CD4-positive, alpha-beta T cell (primary cell): ENCODE measurements at regions not wholly inside any gene's neighbourhood (a gene's known extent, or its start where the extent isn't known, plus 50 kb on each side); places are given as distances from the start of the nearest gene placed in this dataset.

Source experiments
- ATAC-seq: fragments of 200-7000 bp; cut with Tn5 transposase; one replicate; pipeline ENCODE4 v1.10.0; 2022; ENCODE audit warnings: mild to moderate bottlenecking; ENCODE audit not compliant: poor library complexity
- CTCF ChIA-PET: fragments of 350-600 bp; sonication (Branson Sonifier 250); formaldehyde crosslinking; loops from one replicate; lab custom pipeline; 2021; ENCODE audit warnings: antibody characterized with exemption, inconsistent platforms; lab: Charles Lee
- POLR2A ChIA-PET: fragments of 350-600 bp; sonication (Branson Sonifier 250); formaldehyde crosslinking; loops from one replicate; lab custom pipeline; 2021; ENCODE audit warnings: antibody characterized with exemption, inconsistent platforms; lab: Charles Lee
- DNase-seq, 14 experiments: peaks; one replicate each; pipeline ENCODE4 v3.0.0-alpha.2; 2013 to 2020; ENCODE audit warnings: mixed read lengths in 2 of 14
- H3K27ac ChIP-seq, 2 donors: one replicate each; pipeline versions ENCODE4 v1.5.1 to v1.7.0; 2013; ENCODE audit warnings: low read length in 2 of 2, low read depth in 1 of 2, mild to moderate bottlenecking in 1 of 2
- H3K27me3 ChIP-seq, 2 experiments: 1 replicate in 1 of 2; 2 replicates in 1 of 2; pipeline versions ENCODE4 v1.6.1 to v1.7.0; 2013; ENCODE audit warnings: low read length in 2 of 2, control low read depth in 1 of 2, mild to moderate bottlenecking in 1 of 2, moderate library complexity in 1 of 2; ENCODE audit not compliant: insufficient read depth in 2 of 2, control insufficient read depth in 1 of 2
- H3K36me3 ChIP-seq: one replicate; pipeline ENCODE4 v1.6.1; 2013; ENCODE audit warnings: low read length, control low read depth; ENCODE audit not compliant: insufficient read depth
- H3K4me1 ChIP-seq: one replicate; pipeline ENCODE4 v1.6.1; 2013; ENCODE audit warnings: low read length, control low read depth; ENCODE audit not compliant: insufficient read depth
- H3K4me3 ChIP-seq: one replicate; pipeline ENCODE4 v1.5.1; 2013; ENCODE audit warnings: mild to moderate bottlenecking, low read length, moderate library complexity
- H3K9me3 ChIP-seq, 2 experiments: 1 replicate in 1 of 2; 2 replicates in 1 of 2; pipeline versions ENCODE4 v1.6.1 to v1.7.0; 2013; ENCODE audit warnings: low read length in 2 of 2, mild to moderate bottlenecking in 2 of 2, control low read depth in 1 of 2, moderate library complexity in 1 of 2; ENCODE audit not compliant: control insufficient read depth in 1 of 2, insufficient read depth in 1 of 2
- H3K27ac Mint-ChIP-seq: one replicate; pipeline ENCODE4 v1.8.0; 2020; ENCODE audit warnings: mixed read lengths
- H3K27me3 Mint-ChIP-seq: one replicate; pipeline ENCODE4 v1.8.0; 2021; ENCODE audit warnings: mixed read lengths
- H3K36me3 Mint-ChIP-seq: one replicate; pipeline ENCODE4 v1.8.0; 2021; ENCODE audit warnings: low read depth, mixed read lengths
- H3K4me1 Mint-ChIP-seq: one replicate; pipeline ENCODE4 v1.8.0; 2021; ENCODE audit warnings: low read depth, mixed read lengths
- H3K4me3 Mint-ChIP-seq: one replicate; pipeline ENCODE4 v1.8.0; 2020; ENCODE audit warnings: mild to moderate bottlenecking, mixed read lengths
- H3K9me3 Mint-ChIP-seq: one replicate; pipeline ENCODE4 v1.8.0; 2020; ENCODE audit warnings: mixed read lengths
- intact Hi-C, 2 experiments: fragments of 100-400 bp; cut with DNase I in 1 of 2; cut with micrococcal nuclease in 1 of 2; formaldehyde crosslinking; loops; one replicate each; pipeline versions ENCODE4 v1.15.1 to v1.9.0; 2023 to 2025; cut with DNase I, micrococcal nuclease
- TF ChIP-seq, protein P1 (sequence below): fragments of 200-600 bp; IDR thresholded peaks from one replicate; pipeline ENCODE4 v1.8.0; 2022; ENCODE audit warnings: antibody characterized with exemption, mild to moderate bottlenecking

DNA sequence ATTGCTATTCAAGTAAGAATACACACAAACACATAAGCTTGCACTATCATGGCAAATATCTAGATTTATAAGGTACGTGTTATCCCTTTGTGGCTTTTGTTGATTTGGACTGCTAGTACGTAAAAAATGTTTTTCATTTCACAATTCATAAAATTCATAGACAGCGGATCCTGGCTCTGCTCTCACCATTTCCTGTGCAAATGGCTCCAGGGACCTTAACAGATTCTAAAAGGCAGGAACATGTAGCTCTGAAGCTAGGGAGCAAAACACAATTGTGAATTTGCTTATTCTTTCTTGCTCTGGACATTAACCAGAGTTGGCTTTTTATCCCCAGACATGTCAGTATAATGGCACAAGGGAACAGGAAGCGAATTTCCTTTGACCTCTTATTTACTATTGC lies 1019.9 kb upstream of the WWC1 start:
- no peak overlapping the region for H3K4me3 Mint-ChIP-seq
- H3K27ac Mint-ChIP-seq: no peak overlapping the region
- no peaks in the 10 kb centered on the region for H3K27me3 ChIP-seq
- H3K9me3 ChIP-seq: no peaks in the 10 kb centered on the region
- no peak overlapping the region for H3K4me3 ChIP-seq
- H3K36me3 ChIP-seq: no peaks in the 10 kb centered on the region
- no peak for DNase-seq
- POLR2A ChIA-PET: no interaction called here
- ATAC-seq: no peak
- intact Hi-C loops: no loop called here
- no peaks in the 10 kb centered on the region for H3K27me3 Mint-ChIP-seq
- no peaks in the 10 kb centered on the region for H3K36me3 Mint-ChIP-seq
- H3K9me3 Mint-ChIP-seq: peaks cover 3% of the 10 kb centered on the region
- CTCF ChIA-PET: no interaction called here
- H3K4me1 ChIP-seq: no peaks in the 10 kb centered on the region
- TF ChIP-seq, protein P1, sequence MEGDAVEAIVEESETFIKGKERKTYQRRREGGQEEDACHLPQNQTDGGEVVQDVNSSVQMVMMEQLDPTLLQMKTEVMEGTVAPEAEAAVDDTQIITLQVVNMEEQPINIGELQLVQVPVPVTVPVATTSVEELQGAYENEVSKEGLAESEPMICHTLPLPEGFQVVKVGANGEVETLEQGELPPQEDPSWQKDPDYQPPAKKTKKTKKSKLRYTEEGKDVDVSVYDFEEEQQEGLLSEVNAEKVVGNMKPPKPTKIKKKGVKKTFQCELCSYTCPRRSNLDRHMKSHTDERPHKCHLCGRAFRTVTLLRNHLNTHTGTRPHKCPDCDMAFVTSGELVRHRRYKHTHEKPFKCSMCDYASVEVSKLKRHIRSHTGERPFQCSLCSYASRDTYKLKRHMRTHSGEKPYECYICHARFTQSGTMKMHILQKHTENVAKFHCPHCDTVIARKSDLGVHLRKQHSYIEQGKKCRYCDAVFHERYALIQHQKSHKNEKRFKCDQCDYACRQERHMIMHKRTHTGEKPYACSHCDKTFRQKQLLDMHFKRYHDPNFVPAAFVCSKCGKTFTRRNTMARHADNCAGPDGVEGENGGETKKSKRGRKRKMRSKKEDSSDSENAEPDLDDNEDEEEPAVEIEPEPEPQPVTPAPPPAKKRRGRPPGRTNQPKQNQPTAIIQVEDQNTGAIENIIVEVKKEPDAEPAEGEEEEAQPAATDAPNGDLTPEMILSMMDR: no peak
- no peaks in the 10 kb centered on the region for H3K4me1 Mint-ChIP-seq
- no peak overlapping the region for H3K27ac ChIP-seq

DNA sequence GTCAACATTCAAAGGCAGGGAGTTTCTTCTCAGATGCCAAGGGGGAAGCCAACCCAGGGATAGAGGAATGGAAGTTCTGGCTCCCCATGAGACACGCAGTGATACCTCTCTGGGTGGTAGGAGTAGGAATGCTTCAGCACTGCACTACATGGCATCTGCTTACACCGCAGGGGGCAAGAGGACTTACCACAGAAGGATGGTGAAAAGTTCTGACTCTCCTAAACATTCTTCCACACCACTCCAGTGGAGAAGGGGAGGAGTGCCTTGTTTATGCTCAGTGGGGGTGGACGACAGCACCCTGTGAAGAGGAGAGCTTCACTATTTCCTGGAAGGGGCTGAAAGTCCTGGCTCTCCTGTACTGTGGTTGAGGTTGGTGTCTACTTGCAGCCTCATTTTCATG lies 1011.3 kb upstream of the WWC1 start:
- H3K27ac ChIP-seq: no peak overlapping the region
- POLR2A ChIA-PET: no interaction called here
- DNase-seq: no peak
- H3K4me1 Mint-ChIP-seq: no peaks in the 10 kb centered on the region
- H3K9me3 Mint-ChIP-seq: peaks cover 22% of the 10 kb centered on the region
- no peak overlapping the region for H3K4me3 ChIP-seq
- peaks cover 0 to 9% of the 10 kb centered on the region in 2 experiments for H3K9me3 ChIP-seq
- CTCF ChIA-PET: no interaction called here
- no peak for ATAC-seq
- TF ChIP-seq, protein P1: no peak
- no peaks in the 10 kb centered on the region for H3K36me3 Mint-ChIP-seq
- no peaks in the 10 kb centered on the region for H3K27me3 ChIP-seq
- no peak overlapping the region for H3K27ac Mint-ChIP-seq
- H3K4me1 ChIP-seq: no peaks in the 10 kb centered on the region
- no peak overlapping the region for H3K4me3 Mint-ChIP-seq
- no peaks in the 10 kb centered on the region for H3K27me3 Mint-ChIP-seq
- H3K36me3 ChIP-seq: no peaks in the 10 kb centered on the region
- intact Hi-C loops: no loop called here

DNA sequence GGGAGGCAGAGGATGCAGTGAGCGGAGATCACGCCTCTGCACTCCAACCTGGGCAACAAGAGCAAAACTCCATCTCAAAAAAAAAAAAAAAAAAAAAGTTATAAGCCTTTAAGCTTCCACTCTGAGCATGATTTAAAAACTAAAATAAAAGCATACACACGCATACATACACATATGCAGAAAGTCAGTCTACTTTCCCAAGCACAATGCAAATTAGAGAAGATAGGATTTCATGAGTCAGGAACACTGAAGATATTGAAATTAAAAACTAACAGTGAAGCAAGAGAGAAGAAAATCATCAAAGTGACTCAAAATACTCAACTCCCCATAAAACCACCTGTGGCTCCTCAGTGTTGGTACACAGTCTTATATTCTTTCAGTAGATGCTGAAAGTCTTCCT lies 1009.5 kb upstream of the WWC1 start:
- Mint-ChIP-seq H3K27ac (no peak overlapping the region), H3K4me3 (no peak overlapping the region), H3K36me3 (no peaks in the 10 kb centered on the region), H3K9me3 (peaks cover 21% of the 10 kb centered on the region), H3K27me3 (no peaks in the 10 kb centered on the region), H3K4me1 (no peaks in the 10 kb centered on the region)
- Histone ChIP-seq H3K9me3 (peaks cover 0 to 9% of the 10 kb centered on the region in 2 experiments), H3K27ac (no peak overlapping the region), H3K4me3 (no peak overlapping the region), H3K36me3 (no peaks in the 10 kb centered on the region), H3K4me1 (no peaks in the 10 kb centered on the region), H3K27me3 (no peaks in the 10 kb centered on the region)
- TF ChIP-seq, protein P1: no peak
- no peak for DNase-seq
- intact Hi-C loops: no loop called here
- ChIA-PET POLR2A (no interaction called here), CTCF (no interaction called here)
- ATAC-seq: no peak
